Neutrophil (primary cell): ENCODE measurements at regions not wholly inside any gene's neighbourhood (a gene's known extent, or its start where the extent isn't known, plus 50 kb on each side); places are given as distances from the start of the nearest gene placed in this dataset.

Experiments used
- H3K27ac ChIP-seq: fragments of 200-600 bp; sonication (generic); 2 replicates; pipeline ENCODE4 v1.5.1; 2016; ENCODE audit warnings: mild to moderate bottlenecking, moderate library complexity
- H3K27me3 ChIP-seq: fragments of 200-600 bp; sonication (generic); 2 replicates; pipeline ENCODE4 v1.6.0; 2016; ENCODE audit warnings: mild to moderate bottlenecking
- H3K36me3 ChIP-seq: fragments of 200-600 bp; sonication (generic); 2 replicates; pipeline ENCODE4 v1.5.1; 2017
- H3K4me1 ChIP-seq, 2 experiments: fragments of 200-600 bp in 1 of 2; sonication (generic) in 1 of 2; 1 replicate in 1 of 2; 2 replicates in 1 of 2; pipeline versions ENCODE4 v1.5.1 to v1.6.1; 2013 to 2016; ENCODE audit warnings: low read depth in 1 of 2, low read length in 1 of 2, mild to moderate bottlenecking in 1 of 2, moderate library complexity in 1 of 2; ENCODE audit not compliant: control insufficient read depth in 1 of 2, insufficient read depth in 1 of 2
- H3K4me3 ChIP-seq, 2 experiments: fragments of 200-600 bp in 1 of 2; sonication (generic) in 1 of 2; 1 replicate in 1 of 2; 2 replicates in 1 of 2; pipeline ENCODE4 v1.5.1; 2013 to 2016; ENCODE audit warnings: low read depth in 1 of 2, low read length in 1 of 2, mild to moderate bottlenecking in 1 of 2, moderate library complexity in 1 of 2
- H3K9me3 ChIP-seq: fragments of 200-600 bp; sonication (generic); 2 replicates; pipeline ENCODE4 v1.5.1; 2016
- CTCF ChIP-seq: fragments of 200-600 bp; sonication (generic); IDR thresholded peaks from 2 replicates; pipeline ENCODE4 v1.5.1; 2016; ENCODE audit warnings: antibody characterized with exemption

GRCh38 chr1:96473791-96474434, 247.7 kb upstream of the PTBP2 start:
- no peak for TF ChIP-seq CTCF
- H3K4me3 ChIP-seq, result no peak overlapping the region
- H3K27ac ChIP-seq, result no peak overlapping the region

GRCh38 chr1:96474985-96475743, 246.4 kb upstream of the PTBP2 start:
- Histone ChIP-seq H3K27me3 (no peaks in the 10 kb centered on the region), H3K27ac (no peak overlapping the region), H3K4me1 (no peaks in the 10 kb centered on the region), H3K36me3 (no peaks in the 10 kb centered on the region), H3K4me3 (no peak overlapping the region), H3K9me3 (no peaks in the 10 kb centered on the region)
- TF ChIP-seq CTCF, result no peak

More at GRCh38 chr1:96473791-96474434, 247.7 kb upstream of the PTBP2 start:
- Histone ChIP-seq H3K36me3 (no peaks in the 10 kb centered on the region), H3K27me3 (no peaks in the 10 kb centered on the region), H3K9me3 (no peaks in the 10 kb centered on the region), H3K4me1 (no peaks in the 10 kb centered on the region)

GRCh38 chr1:96475903-96476302, 245.7 kb upstream of the PTBP2 start:
- H3K27me3 ChIP-seq, result no peaks in the 10 kb centered on the region

GRCh38 chr1:96478228-96478627, 243.4 kb upstream of the PTBP2 start:
- H3K4me3 ChIP-seq, result no peak overlapping the region
- no peaks in the 10 kb centered on the region for H3K9me3 ChIP-seq
- TF ChIP-seq CTCF, result no peak
- no peaks in the 10 kb centered on the region for H3K27me3 ChIP-seq
- H3K36me3 ChIP-seq, result no peaks in the 10 kb centered on the region
- H3K4me1 ChIP-seq, result no peaks in the 10 kb centered on the region
- no peak overlapping the region for H3K27ac ChIP-seq

More at GRCh38 chr1:96475903-96476302, 245.7 kb upstream of the PTBP2 start:
- TF ChIP-seq CTCF, result no peak
- H3K4me1 ChIP-seq, result no peaks in the 10 kb centered on the region
- H3K9me3 ChIP-seq, result no peaks in the 10 kb centered on the region
- no peak overlapping the region for H3K4me3 ChIP-seq
- no peaks in the 10 kb centered on the region for H3K36me3 ChIP-seq
- no peak overlapping the region for H3K27ac ChIP-seq

GRCh38 chr1:96481409-96481808, 240.2 kb upstream of the PTBP2 start:
- no peaks in the 10 kb centered on the region for H3K9me3 ChIP-seq
- no peaks in the 10 kb centered on the region for H3K4me1 ChIP-seq
- H3K4me3 ChIP-seq, result no peak overlapping the region
- no peak overlapping the region for H3K27ac ChIP-seq
- no peaks in the 10 kb centered on the region for H3K36me3 ChIP-seq
- H3K27me3 ChIP-seq, result no peaks in the 10 kb centered on the region
- TF ChIP-seq CTCF, result no peak
